H54 (cell line): ENCODE measurements at regions not wholly inside any gene's neighbourhood (a gene's known extent, or its start where the extent isn't known, plus 50 kb on each side); places are given as distances from the start of the nearest gene placed in this dataset.

Source experiments
- DNase-seq: peaks from one replicate; pipeline ENCODE4 v3.0.0; 2011; ENCODE audit warnings: low spot score, mixed read lengths; ENCODE audit not compliant: insufficient read length
- FAIRE-seq: peaks from 3 replicates; lab custom pipeline; 2011; peaks lifted over from hg19 to GRCh38; lab: Jason Lieb, UNC
- POLR2A ChIP-seq: IDR thresholded peaks from 2 replicates; pipeline ENCODE4 v1.6.1; 2011; ENCODE audit warnings: low read depth, mild to moderate bottlenecking, low read length

DNA sequence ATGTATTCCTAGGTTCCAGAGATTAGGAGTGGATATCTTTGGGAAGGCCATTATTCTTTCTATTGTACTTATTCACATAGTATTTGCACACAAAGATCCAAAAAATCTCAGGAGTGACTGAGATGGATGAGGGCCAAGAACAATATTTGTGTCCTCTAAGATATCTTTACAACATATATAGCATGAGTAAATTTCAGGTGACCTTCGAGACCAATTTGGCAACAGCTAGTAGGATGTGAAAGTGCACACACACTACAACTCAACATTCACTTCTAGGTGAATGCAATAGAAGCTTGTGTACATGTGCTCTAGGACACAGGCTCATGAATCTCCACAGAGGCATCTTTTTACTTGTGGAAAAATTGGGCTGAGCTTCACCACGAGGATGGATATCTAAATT is 224.0 kb downstream of the C1orf94 start:
- TF ChIP-seq POLR2A, result no peak
- FAIRE-seq (no peak), DNase-seq (no peak)

DNA sequence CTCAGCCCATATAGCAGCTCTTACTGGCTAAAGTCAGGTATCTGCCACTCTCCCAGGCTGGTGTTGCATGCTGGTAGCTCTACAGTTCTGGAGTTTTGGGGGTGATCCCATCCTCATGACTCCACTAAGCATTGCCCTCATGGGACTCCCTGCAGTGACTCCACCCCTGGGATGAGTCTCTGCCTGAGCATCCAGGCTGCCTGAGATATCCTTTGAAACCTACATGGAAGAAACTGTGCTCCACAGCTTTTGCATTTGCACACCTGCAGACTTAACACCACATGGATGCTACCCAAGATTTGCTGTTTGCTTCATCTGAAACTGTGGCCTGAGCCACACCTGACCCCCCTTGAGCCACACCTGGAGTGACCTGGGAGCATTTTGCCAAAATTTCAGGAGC is 226.4 kb downstream of the C1orf94 start:
- no peak for DNase-seq
- FAIRE-seq, result no peak
- TF ChIP-seq POLR2A, result no peak

DNA sequence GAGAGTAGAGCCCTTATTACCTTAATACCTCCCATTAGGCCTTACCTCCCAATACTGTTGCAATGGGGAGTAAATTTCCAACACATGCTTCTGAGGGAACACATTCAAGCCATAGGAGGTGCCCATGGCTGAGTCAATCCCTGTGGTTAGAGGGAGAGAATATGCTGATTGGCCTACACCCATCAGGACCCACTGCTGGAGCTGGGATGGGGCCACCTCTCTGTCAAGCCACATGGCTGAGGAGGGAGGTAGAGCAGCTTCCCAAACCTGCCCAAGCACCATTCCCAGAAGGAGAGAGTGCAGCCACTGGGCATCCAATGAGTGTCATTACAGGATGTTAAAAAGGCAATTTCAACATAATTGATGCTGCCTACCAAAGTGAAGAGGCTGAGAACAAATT is 228.1 kb downstream of the C1orf94 start:
- no peak for FAIRE-seq
- TF ChIP-seq POLR2A, result no peak
- DNase-seq, result no peak

DNA sequence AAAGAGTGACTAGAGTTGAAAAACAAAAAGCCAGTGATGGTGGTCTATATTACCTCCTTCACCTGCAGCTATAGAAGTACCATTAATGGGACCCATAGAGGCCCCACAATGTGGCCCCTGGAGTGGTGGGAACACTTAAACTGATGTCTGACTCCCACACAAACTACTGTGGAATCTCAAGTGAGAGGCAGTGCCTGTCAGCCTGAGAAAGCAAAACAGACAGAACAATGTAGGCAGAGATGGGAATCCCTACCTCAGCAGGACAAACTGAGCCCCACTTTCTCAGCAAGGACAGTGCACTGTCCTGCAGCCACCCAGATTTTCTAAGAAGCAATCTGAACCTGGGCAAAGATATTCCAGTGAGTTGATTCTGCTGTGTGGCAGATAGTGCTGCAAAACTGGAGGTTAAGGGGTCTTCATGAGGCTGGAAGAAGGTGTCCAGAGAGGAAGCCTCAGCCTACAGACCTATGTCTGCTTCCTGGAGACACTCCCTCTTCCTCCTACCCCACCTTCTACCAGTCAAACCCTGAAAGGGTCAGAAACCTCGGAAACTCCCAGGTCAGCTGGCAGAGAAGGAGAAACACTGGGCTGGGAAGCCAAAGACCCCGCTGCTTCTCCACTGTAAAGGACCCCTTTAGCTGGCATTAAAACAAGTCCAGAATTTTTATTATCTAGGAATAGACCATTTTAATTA is 228.7 kb downstream of the C1orf94 start:
- TF ChIP-seq POLR2A, result no peak
- DNase-seq (no peak), FAIRE-seq (no peak)

- FAIRE-seq (no peak), DNase-seq (no peak)
- no peak for TF ChIP-seq POLR2A
Observed at GRCh38 chr1:34406377-34406776, 229.7 kb downstream of the C1orf94 start.

DNA sequence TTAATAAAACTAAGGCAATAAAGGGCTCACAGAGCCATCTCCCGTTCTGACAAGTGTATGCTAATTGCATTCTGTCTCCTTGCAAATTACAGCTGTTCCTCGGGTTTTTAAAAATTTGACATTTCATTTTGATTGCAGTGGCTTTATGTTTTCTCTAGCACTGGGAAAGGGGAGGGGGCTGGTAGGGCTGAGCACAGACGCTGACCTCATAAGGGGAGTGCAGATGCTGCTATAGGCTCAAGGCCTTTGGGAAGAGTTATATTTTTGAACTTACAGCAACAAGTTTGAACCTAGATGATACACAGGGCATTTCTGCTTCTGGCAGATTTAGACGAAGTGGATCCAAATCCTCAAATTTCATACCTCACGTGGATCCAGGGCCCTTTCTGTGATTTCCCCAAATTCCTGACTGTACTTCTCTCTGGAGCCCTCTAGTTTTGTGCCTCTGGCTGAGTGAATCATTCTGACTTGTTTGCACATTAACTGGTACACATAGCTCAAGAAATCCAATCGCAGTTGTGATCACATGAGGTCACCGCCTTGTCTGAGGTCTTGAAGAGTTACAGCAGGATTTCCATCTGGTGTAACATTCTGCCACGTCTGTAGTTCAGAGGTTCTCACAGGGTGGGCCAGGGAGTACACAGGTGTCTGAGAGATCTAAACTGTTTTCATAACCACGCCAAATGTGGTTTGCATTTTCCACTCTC is 230.3 kb downstream of the C1orf94 start:
- DNase-seq, result peak; percentile 33

GRCh38 chr1:34408011-34408410 is 231.3 kb downstream of the C1orf94 start:
- TF ChIP-seq POLR2A, result no peak
- no peak for DNase-seq
- FAIRE-seq, result peak; percentile 15

More for the DNA sequence above, 230.3 kb downstream of the C1orf94 start:
- FAIRE-seq, result peak; percentile 89
- no peak for TF ChIP-seq POLR2A

GRCh38 chr1:34409689-34410229 is 233.1 kb downstream of the C1orf94 start:
- no peak for TF ChIP-seq POLR2A
- FAIRE-seq (no peak), DNase-seq (no peak)

- no peak for TF ChIP-seq POLR2A
- FAIRE-seq, result no peak
- no peak for DNase-seq
Observed at GRCh38 chr1:34412598-34413370, 236.1 kb downstream of the C1orf94 start.

- no peak for TF ChIP-seq POLR2A
- DNase-seq (no peak), FAIRE-seq (no peak)
Observed at GRCh38 chr1:34415140-34415539, 238.4 kb downstream of the C1orf94 start.

DNA sequence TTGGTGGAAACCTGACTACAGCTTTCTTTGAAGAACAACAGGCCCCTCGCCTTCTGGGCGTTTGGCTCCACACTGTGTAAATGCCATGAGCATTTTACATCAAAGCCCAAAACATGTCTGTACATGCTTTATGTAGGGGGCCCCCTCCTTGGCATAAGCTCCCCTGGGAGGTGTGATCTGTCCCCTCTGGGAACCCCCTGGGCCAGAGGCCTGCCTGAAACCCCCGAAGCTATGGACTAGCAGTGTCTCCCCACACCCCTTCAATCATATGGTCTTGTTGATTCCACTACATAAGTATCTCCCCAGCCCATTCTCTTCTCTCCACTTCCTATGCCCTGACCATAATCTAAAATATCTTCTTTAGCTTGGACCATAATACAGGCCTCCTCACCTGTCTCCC is 241.5 kb downstream of the C1orf94 start:
- no peak for FAIRE-seq
- no peak for DNase-seq
- no peak for TF ChIP-seq POLR2A

DNA sequence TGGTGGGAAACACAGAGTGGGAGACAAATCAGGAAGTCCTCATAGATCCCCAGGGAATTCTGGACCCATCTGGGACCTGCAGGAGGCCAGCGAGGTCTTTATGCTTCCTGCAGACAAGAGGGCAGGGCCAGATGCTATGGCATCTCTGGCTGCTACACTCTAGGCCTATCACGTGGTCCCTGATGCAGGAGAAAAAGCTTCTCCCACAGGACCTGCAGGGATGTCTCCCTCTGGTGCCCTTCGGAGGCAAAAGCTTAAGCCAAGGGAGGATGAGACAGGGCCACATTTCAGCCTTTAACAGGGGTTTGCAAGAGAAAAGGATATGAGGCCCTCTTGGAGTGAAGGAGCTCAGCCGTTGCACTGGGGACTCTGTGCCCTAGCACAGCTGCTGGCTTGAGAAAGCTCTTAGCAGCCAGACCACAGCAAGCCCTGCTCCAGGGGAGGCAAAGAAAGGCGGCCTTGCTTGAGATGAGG is 243.0 kb downstream of the C1orf94 start:
- DNase-seq (peak; percentile 47), FAIRE-seq (no peak)
- TF ChIP-seq POLR2A, result no peak

DNA sequence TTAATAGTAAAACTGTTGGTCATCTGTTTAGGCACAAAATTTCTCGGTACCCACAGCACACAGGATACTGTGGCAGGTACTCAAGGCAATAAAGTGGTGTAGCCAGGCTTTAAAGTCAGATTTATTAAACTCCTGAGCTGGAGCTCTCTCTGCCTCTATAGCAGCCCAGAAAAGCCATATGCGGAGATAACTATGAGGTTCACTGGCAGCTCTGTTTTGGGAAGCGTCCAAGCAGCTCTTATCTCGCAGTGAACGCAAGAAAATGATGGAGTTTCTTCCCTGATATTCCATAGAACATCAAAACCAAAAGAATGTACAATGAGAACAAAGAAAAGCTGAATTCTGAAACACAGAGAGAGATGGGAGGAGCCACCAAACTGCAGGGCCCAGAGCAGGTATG is 248.3 kb downstream of the C1orf94 start:
- no peak for FAIRE-seq
- TF ChIP-seq POLR2A, result no peak
- no peak for DNase-seq

GRCh38 chr1:34425785-34426184 is 249.1 kb downstream of the C1orf94 start:
- no peak for FAIRE-seq
- TF ChIP-seq POLR2A, result no peak

More at GRCh38 chr1:34425785-34426184, 249.1 kb downstream of the C1orf94 start:
- no peak for DNase-seq
